ENCODE measurements at regions not wholly inside any gene's neighbourhood (a gene's known extent, or its start where the extent isn't known, plus 50 kb on each side); places are given as distances from the start of the nearest gene placed in this dataset.

GRCh38 chr14:104373855-104374717 is 205.5 kb upstream of the C14orf180 start:
- Histone ChIP-seq H3K27me3 (peaks cover 5% of the 10 kb centered on the region), H3K36me3 (replicated peaks in 1 of 2) (no peaks in the 10 kb centered on the region), H3K4me1 (replicated peaks in 1 of 2) (no peaks in the 10 kb centered on the region), H3K9me3 (replicated peaks in 1 of 3) (no peaks in the 10 kb centered on the region), H3K27ac (no peak overlapping the region), H3K4me3 (no peak overlapping the region)
- WGBS, 4 donors: 72 to 80% (median 77%) methylated on average over 23 to 33 of the region's 33 CpGs
- no peak for DNase-seq
- TF ChIP-seq POLR2A (IDR thresholded peaks at IDR 0.05): no peak
- TF ChIP-seq CTCF (IDR thresholded peaks at IDR 0.05): no peak
- intact Hi-C loops (cut with DNase I): no loop called here

DNA sequence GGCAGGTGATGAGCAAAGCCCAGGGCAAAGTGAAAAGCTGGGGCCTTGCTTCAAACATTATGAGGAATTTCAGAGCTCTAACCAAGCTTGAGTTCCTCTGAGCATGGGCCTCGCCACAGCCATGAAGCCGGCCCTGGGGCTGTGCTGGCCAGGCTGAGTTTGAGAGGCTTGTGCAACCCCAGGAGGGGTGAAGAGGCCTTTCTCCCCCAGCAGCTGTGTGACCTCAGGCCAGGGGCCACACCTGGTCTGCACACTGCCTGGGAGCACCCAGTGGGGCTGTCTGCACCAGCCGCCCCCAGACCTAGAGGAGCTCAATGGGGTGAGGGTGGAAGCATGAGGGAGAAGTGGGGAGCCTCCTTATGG is 204.9 kb upstream of the C14orf180 start:
- no peaks in the 10 kb centered on the region for H3K4me1 ChIP-seq (replicated peaks in 1 of 2)
- WGBS, 4 donors: 70 to 90% (median 80%) methylated on average over 1 to 3 of the region's 3 CpGs
- H3K9me3 ChIP-seq (replicated peaks in 1 of 3): no peaks in the 10 kb centered on the region
- no peak for DNase-seq
- H3K4me3 ChIP-seq: no peak overlapping the region
- no peak overlapping the region for H3K27ac ChIP-seq
- no peaks in the 10 kb centered on the region for H3K36me3 ChIP-seq (replicated peaks in 1 of 2)
- intact Hi-C loops (cut with DNase I): no loop called here
- no peak for TF ChIP-seq CTCF (IDR thresholded peaks at IDR 0.05)
- no peak for TF ChIP-seq POLR2A (IDR thresholded peaks at IDR 0.05)
- H3K27me3 ChIP-seq: peaks cover 6% of the 10 kb centered on the region

- peaks cover 6% of the 10 kb centered on the region for H3K27me3 ChIP-seq
- WGBS, 4 donors: 84 to 90% (median 87%) methylated on average over 21 of the region's 21 CpGs
- no peak overlapping the region for H3K4me3 ChIP-seq
- H3K9me3 ChIP-seq (replicated peaks in 1 of 3): no peaks in the 10 kb centered on the region
- H3K27ac ChIP-seq: no peak overlapping the region
- no peak for DNase-seq
- intact Hi-C loops (cut with DNase I): no loop called here
- TF ChIP-seq POLR2A (IDR thresholded peaks at IDR 0.05) (no peak), CTCF (IDR thresholded peaks at IDR 0.05) (no peak)
- H3K36me3 ChIP-seq (replicated peaks in 1 of 2): no peaks in the 10 kb centered on the region
- no peaks in the 10 kb centered on the region for H3K4me1 ChIP-seq (replicated peaks in 1 of 2)
These were observed 203.9 kb upstream of the C14orf180 start for GRCh38 chr14:104375551-104376201.

GRCh38 chr14:104376202-104377140 is 203.1 kb upstream of the C14orf180 start:
- H3K9me3 ChIP-seq (replicated peaks in 1 of 3): no peaks in the 10 kb centered on the region
- WGBS, 4 donors: 83 to 86% (median 84%) methylated on average over 26 to 31 of the region's 31 CpGs
- H3K36me3 ChIP-seq (replicated peaks in 1 of 2): no peaks in the 10 kb centered on the region
- peaks cover 6% of the 10 kb centered on the region for H3K27me3 ChIP-seq
- no peaks in the 10 kb centered on the region for H3K4me1 ChIP-seq (replicated peaks in 1 of 2)
- TF ChIP-seq POLR2A (IDR thresholded peaks at IDR 0.05) (no peak), CTCF (IDR thresholded peaks at IDR 0.05) (no peak)
- intact Hi-C loops (cut with DNase I): no loop called here
- H3K27ac ChIP-seq: no peak overlapping the region
- DNase-seq: no peak
- no peak overlapping the region for H3K4me3 ChIP-seq

All from adrenal gland (tissue), 9 donors.